GM21390 (cell line): ENCODE measurements at regions not wholly inside any gene's neighbourhood (a gene's known extent, or its start where the extent isn't known, plus 50 kb on each side); places are given as distances from the start of the nearest gene placed in this dataset.

Experiments used
- ATAC-seq: cut with Tn5 transposase; IDR thresholded peaks from one replicate; pipeline ENCODE4 v1.9.1; 2021; ENCODE audit not compliant: unreplicated experiment

GRCh38 chr6:15810618-15811017 lies 147.8 kb upstream of the DTNBP1 start:
- ATAC-seq = no peak

GRCh38 chr6:15809367-15809766 lies 146.5 kb upstream of the DTNBP1 start:
- no peak for ATAC-seq

GRCh38 chr6:15804164-15805154 lies 141.6 kb upstream of the DTNBP1 start:
- ATAC-seq = no peak

GRCh38 chr6:15802466-15802865 lies 139.6 kb upstream of the DTNBP1 start:
- ATAC-seq = no peak

GRCh38 chr6:15801912-15802311 lies 139.1 kb upstream of the DTNBP1 start:
- ATAC-seq = no peak

GRCh38 chr6:15800841-15801617 lies 138.2 kb upstream of the DTNBP1 start:
- no peak for ATAC-seq

GRCh38 chr6:15798533-15799255 lies 135.9 kb upstream of the DTNBP1 start:
- no peak for ATAC-seq

GRCh38 chr6:15796844-15797243 lies 134.0 kb upstream of the DTNBP1 start:
- ATAC-seq = no peak

GRCh38 chr6:15796130-15796771 lies 133.4 kb upstream of the DTNBP1 start:
- no peak for ATAC-seq

GRCh38 chr6:15793826-15794225 lies 131.0 kb upstream of the DTNBP1 start:
- no peak for ATAC-seq

- no peak for ATAC-seq
These were observed 130.5 kb upstream of the DTNBP1 start for GRCh38 chr6:15793288-15793687.

- no peak for ATAC-seq
These were observed 130.0 kb upstream of the DTNBP1 start for GRCh38 chr6:15792842-15793241.

- no peak for ATAC-seq
These were observed 128.8 kb upstream of the DTNBP1 start for GRCh38 chr6:15791448-15792181.

GRCh38 chr6:15790116-15790515 lies 127.3 kb upstream of the DTNBP1 start:
- ATAC-seq = no peak

- ATAC-seq = no peak
These were observed 124.0 kb upstream of the DTNBP1 start for GRCh38 chr6:15786846-15787245.

GRCh38 chr6:15783484-15783883 lies 120.7 kb upstream of the DTNBP1 start:
- ATAC-seq = no peak

- no peak for ATAC-seq
These were observed 119.1 kb upstream of the DTNBP1 start for GRCh38 chr6:15781890-15782289.

GRCh38 chr6:15781333-15781732 lies 118.5 kb upstream of the DTNBP1 start:
- ATAC-seq = no peak

GRCh38 chr6:15780437-15780836 lies 117.6 kb upstream of the DTNBP1 start:
- ATAC-seq = no peak

GRCh38 chr6:15779726-15780125 lies 116.9 kb upstream of the DTNBP1 start:
- ATAC-seq = no peak
